Vagina (tissue), 2 donors: ENCODE measurements at regions not wholly inside any gene's neighbourhood (a gene's known extent, or its start where the extent isn't known, plus 50 kb on each side); places are given as distances from the start of the nearest gene placed in this dataset.

Source experiments
- DNase-seq, 2 donors: peaks; one replicate each; pipeline ENCODE4 v3.0.0-alpha.2; 2017; ENCODE audit errors: extremely low spot score in 2 of 2
- H3K27ac ChIP-seq: fragments of 200-600 bp; sonication (generic); one replicate; pipeline ENCODE4 v1.5.1; 2019
- H3K27me3 ChIP-seq: fragments of 200-600 bp; sonication (generic); one replicate; pipeline ENCODE4 v1.5.1; 2019
- H3K36me3 ChIP-seq, 2 donors: fragments of 200-600 bp; sonication (generic); one replicate each; pipeline ENCODE4 v1.5.1; 2017 to 2019
- H3K4me1 ChIP-seq: fragments of 200-600 bp; sonication (generic); one replicate; pipeline ENCODE4 v1.5.1; 2019
- H3K4me3 ChIP-seq, 2 donors: fragments of 200-600 bp; sonication (generic); 1 replicate in 1 of 2; 2 replicates in 1 of 2; pipeline ENCODE4 v1.5.1; 2016 to 2019
- H3K9me3 ChIP-seq: fragments of 200-600 bp; sonication (generic); one replicate; pipeline ENCODE4 v1.5.1; 2019
- CTCF ChIP-seq, 3 experiments: fragments of 450-650 bp in 2 of 3; fragments of 200-600 bp in 1 of 3; sonication (generic) in 1 of 3; IDR thresholded peaks; one replicate each; pipeline ENCODE4 v1.5.1; 2017 to 2019; ENCODE audit warnings: antibody characterized with exemption in 3 of 3, mild to moderate bottlenecking in 2 of 3, moderate library complexity in 2 of 3
- POLR2A ChIP-seq, 2 donors: fragments of 450-650 bp; IDR thresholded peaks; one replicate each; pipeline ENCODE4 v1.6.1; 2017; ENCODE audit warnings: antibody characterized with exemption in 2 of 2, mild to moderate bottlenecking in 2 of 2, moderate library complexity in 2 of 2
- POLR2AphosphoS5 ChIP-seq, 2 donors: sonication (generic); formaldehyde crosslinking; IDR thresholded peaks; one replicate each; pipeline ENCODE4 v1.9.0; 2017; ENCODE audit warnings: antibody characterized with exemption in 2 of 2, mild to moderate bottlenecking in 2 of 2, low read depth in 1 of 2; ENCODE audit not compliant: insufficient read depth in 1 of 2
- intact Hi-C: fragments of 100-400 bp; cut with DNase I; formaldehyde crosslinking; loops from one replicate; pipeline ENCODE4 v1.15.1; 2023

DNA sequence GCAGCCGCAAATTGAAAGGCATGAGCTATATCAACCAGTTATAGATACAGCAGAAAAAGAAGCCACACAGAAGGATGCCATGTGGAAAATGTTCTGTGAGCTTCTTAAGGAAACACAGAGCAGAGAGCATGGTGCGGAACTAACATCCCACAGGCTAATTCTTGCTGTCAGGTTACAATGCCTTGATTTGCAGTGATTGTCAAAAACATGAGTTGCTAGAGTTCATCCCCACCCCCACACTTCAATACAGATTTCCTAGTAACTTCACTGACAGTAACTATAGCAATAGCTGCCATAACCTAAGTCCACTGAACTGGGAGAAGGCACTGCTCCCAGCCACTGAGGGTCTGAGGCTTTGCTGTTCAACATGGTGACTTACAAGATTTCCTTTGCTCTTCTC is 821.6 kb downstream of the SQOR start:
- Histone ChIP-seq H3K4me1 (no peaks in the 10 kb centered on the region), H3K27me3 (no peaks in the 10 kb centered on the region), H3K9me3 (no peaks in the 10 kb centered on the region), H3K27ac (no peak overlapping the region), H3K4me3 (no peak overlapping the region), H3K36me3 (no peaks in the 10 kb centered on the region)
- no peak for DNase-seq
- intact Hi-C loops = no loop called here
- TF ChIP-seq POLR2AphosphoS5 (IDR thresholded peaks at IDR 0.05; ENCODE audit: insufficient read depth in 1 of 2, low read depth in 1 of 2) (no peak), CTCF (IDR thresholded peaks at IDR 0.05) (no peak), POLR2A (IDR thresholded peaks at IDR 0.05) (no peak)

GRCh38 chr15:46460431-46461094 is 825.7 kb downstream of the SQOR start:
- H3K9me3 ChIP-seq = no peaks in the 10 kb centered on the region
- intact Hi-C loops = no loop called here
- no peak for DNase-seq
- H3K4me1 ChIP-seq = no peaks in the 10 kb centered on the region
- no peak overlapping the region for H3K4me3 ChIP-seq
- no peak for TF ChIP-seq CTCF (IDR thresholded peaks at IDR 0.05)
- no peak for TF ChIP-seq POLR2AphosphoS5 (IDR thresholded peaks at IDR 0.05; ENCODE audit: insufficient read depth in 1 of 2, low read depth in 1 of 2)
- TF ChIP-seq POLR2A (IDR thresholded peaks at IDR 0.05) = no peak
- no peaks in the 10 kb centered on the region for H3K36me3 ChIP-seq
- H3K27ac ChIP-seq = no peak overlapping the region
- H3K27me3 ChIP-seq = no peaks in the 10 kb centered on the region

GRCh38 chr15:46461416-46461815 is 826.6 kb downstream of the SQOR start:
- intact Hi-C loops = no loop called here
- no peak overlapping the region for H3K27ac ChIP-seq
- no peaks in the 10 kb centered on the region for H3K4me1 ChIP-seq
- H3K4me3 ChIP-seq = no peak overlapping the region
- no peaks in the 10 kb centered on the region for H3K36me3 ChIP-seq
- H3K27me3 ChIP-seq = no peaks in the 10 kb centered on the region
- H3K9me3 ChIP-seq = no peaks in the 10 kb centered on the region
- DNase-seq = no peak
- no peak for TF ChIP-seq POLR2A (IDR thresholded peaks at IDR 0.05)
- no peak for TF ChIP-seq CTCF (IDR thresholded peaks at IDR 0.05)
- no peak for TF ChIP-seq POLR2AphosphoS5 (IDR thresholded peaks at IDR 0.05; ENCODE audit: insufficient read depth in 1 of 2, low read depth in 1 of 2)

DNA sequence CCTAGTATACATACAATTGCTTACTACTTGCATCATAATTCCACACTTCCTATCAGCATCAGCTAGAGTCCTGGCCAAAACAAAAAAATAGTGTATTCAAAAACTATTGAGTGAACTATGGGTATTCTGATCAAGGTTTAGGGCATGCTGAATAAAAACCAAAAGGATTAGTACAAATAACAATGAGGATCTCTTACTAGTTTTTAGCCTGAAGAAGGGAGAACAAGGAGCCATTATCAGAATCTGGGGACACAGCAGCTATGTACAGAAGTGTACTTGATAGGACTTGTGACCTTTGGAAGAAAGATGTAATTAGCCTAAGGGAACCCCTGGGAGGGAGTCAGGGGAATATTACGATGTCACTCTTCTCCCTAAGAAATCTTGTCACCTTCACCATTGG is 832.2 kb downstream of the SQOR start:
- H3K9me3 ChIP-seq = no peaks in the 10 kb centered on the region
- no peaks in the 10 kb centered on the region for H3K27me3 ChIP-seq
- H3K4me3 ChIP-seq = no peak overlapping the region
- intact Hi-C loops = no loop called here
- no peaks in the 10 kb centered on the region for H3K36me3 ChIP-seq
- H3K4me1 ChIP-seq = no peaks in the 10 kb centered on the region
- no peak for DNase-seq
- no peak for TF ChIP-seq POLR2A (IDR thresholded peaks at IDR 0.05)
- TF ChIP-seq POLR2AphosphoS5 (IDR thresholded peaks at IDR 0.05; ENCODE audit: insufficient read depth in 1 of 2, low read depth in 1 of 2) = no peak
- no peak for TF ChIP-seq CTCF (IDR thresholded peaks at IDR 0.05)
- no peak overlapping the region for H3K27ac ChIP-seq

- H3K9me3 ChIP-seq = no peaks in the 10 kb centered on the region
- no peak overlapping the region for H3K27ac ChIP-seq
- no peak overlapping the region for H3K4me3 ChIP-seq
- TF ChIP-seq CTCF (IDR thresholded peaks at IDR 0.05) = no peak
- no peak for TF ChIP-seq POLR2AphosphoS5 (IDR thresholded peaks at IDR 0.05; ENCODE audit: insufficient read depth in 1 of 2, low read depth in 1 of 2)
- no peak for TF ChIP-seq POLR2A (IDR thresholded peaks at IDR 0.05)
- intact Hi-C loops = no loop called here
- H3K4me1 ChIP-seq = no peaks in the 10 kb centered on the region
- no peak for DNase-seq
- H3K27me3 ChIP-seq = no peaks in the 10 kb centered on the region
- no peaks in the 10 kb centered on the region for H3K36me3 ChIP-seq
Observed at GRCh38 chr15:46471096-46471495, 836.3 kb downstream of the SQOR start.
